Upper lobe of left lung (tissue), 4 donors: ENCODE measurements at regions not wholly inside any gene's neighbourhood (a gene's known extent, or its start where the extent isn't known, plus 50 kb on each side); places are given as distances from the start of the nearest gene placed in this dataset.

Source experiments
- POLR2A ChIP-seq, 4 donors: fragments of 450-650 bp; IDR thresholded peaks; one replicate each; pipeline ENCODE4 v1.5.1; 2016 to 2017; ENCODE audit warnings: antibody characterized with exemption in 4 of 4, mild to moderate bottlenecking in 2 of 4
- TF ChIP-seq, protein P1 (sequence below), 6 experiments: fragments of 450-650 bp in 4 of 6; fragments of 200-600 bp in 2 of 6; sonication (generic) in 2 of 6; IDR thresholded peaks; one replicate each; pipeline ENCODE4 v1.5.1; 2016 to 2019; ENCODE audit warnings: antibody characterized with exemption in 6 of 6

DNA sequence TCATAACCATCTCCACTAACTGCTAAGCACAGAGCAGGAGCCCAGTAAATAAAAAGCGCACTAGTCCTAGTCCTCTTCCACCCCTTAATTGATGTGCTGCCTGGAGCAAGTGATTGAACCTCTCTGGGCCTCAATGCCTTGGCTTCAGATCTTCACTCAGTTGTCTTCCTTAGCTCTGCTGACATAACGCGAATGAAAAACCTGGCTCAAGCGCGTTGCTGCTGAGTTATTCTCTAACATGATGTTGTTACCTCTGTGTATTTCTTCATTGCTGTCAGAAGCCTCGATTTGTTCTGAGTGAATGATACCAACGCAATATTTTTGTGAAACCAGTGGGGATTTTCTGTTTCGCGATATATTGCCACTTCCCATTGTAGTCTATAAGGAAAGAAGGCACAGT lies 185.1 kb upstream of the CCND2 start:
- TF ChIP-seq, protein P1, sequence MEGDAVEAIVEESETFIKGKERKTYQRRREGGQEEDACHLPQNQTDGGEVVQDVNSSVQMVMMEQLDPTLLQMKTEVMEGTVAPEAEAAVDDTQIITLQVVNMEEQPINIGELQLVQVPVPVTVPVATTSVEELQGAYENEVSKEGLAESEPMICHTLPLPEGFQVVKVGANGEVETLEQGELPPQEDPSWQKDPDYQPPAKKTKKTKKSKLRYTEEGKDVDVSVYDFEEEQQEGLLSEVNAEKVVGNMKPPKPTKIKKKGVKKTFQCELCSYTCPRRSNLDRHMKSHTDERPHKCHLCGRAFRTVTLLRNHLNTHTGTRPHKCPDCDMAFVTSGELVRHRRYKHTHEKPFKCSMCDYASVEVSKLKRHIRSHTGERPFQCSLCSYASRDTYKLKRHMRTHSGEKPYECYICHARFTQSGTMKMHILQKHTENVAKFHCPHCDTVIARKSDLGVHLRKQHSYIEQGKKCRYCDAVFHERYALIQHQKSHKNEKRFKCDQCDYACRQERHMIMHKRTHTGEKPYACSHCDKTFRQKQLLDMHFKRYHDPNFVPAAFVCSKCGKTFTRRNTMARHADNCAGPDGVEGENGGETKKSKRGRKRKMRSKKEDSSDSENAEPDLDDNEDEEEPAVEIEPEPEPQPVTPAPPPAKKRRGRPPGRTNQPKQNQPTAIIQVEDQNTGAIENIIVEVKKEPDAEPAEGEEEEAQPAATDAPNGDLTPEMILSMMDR (IDR thresholded peaks at IDR 0.05), result no peak
- TF ChIP-seq POLR2A (IDR thresholded peaks at IDR 0.05), result no peak
